Activated naive CD4-positive, alpha-beta T cell treated with anti-CD3 and anti-CD28 coated beads for 36 hours (primary cell): ENCODE measurements at regions not wholly inside any gene's neighbourhood (a gene's known extent, or its start where the extent isn't known, plus 50 kb on each side); places are given as distances from the start of the nearest gene placed in this dataset.
"Not testable (repeated sequence)": the region's sequence is repeated elsewhere in the genome, so short reads cannot be mapped to it uniquely, and the experiment has no call there.

Experiments
- CTCF ChIA-PET: fragments of 350-600 bp; sonication (Branson Sonifier 250); formaldehyde crosslinking; loops from one replicate; lab custom pipeline; 2021; ENCODE audit warnings: antibody characterized with exemption; lab: Charles Lee
- DNase-seq: peaks from one replicate; pipeline ENCODE4 v3.0.0-alpha.2; 2020
- H3K27ac Mint-ChIP-seq: one replicate; pipeline ENCODE4 v1.8.0; 2021; ENCODE audit warnings: mild to moderate bottlenecking, mixed read lengths
- H3K27me3 Mint-ChIP-seq: one replicate; pipeline ENCODE4 v1.8.0; 2021; ENCODE audit warnings: low read depth, mixed read lengths
- H3K36me3 Mint-ChIP-seq: one replicate; pipeline ENCODE4 v1.8.0; 2021; ENCODE audit warnings: low read depth, mixed read lengths
- H3K4me1 Mint-ChIP-seq: one replicate; pipeline ENCODE4 v1.8.0; 2021; ENCODE audit warnings: low read depth, mixed read lengths
- H3K4me3 Mint-ChIP-seq: one replicate; pipeline ENCODE4 v1.8.0; 2021; ENCODE audit warnings: mild to moderate bottlenecking, moderate library complexity, mixed read lengths
- H3K9me3 Mint-ChIP-seq: one replicate; pipeline ENCODE4 v1.8.0; 2021; ENCODE audit warnings: mixed read lengths
- intact Hi-C: fragments of 100-400 bp; cut with micrococcal nuclease; formaldehyde crosslinking; loops from one replicate; pipeline ENCODE4 v1.15.1; 2023

DNA sequence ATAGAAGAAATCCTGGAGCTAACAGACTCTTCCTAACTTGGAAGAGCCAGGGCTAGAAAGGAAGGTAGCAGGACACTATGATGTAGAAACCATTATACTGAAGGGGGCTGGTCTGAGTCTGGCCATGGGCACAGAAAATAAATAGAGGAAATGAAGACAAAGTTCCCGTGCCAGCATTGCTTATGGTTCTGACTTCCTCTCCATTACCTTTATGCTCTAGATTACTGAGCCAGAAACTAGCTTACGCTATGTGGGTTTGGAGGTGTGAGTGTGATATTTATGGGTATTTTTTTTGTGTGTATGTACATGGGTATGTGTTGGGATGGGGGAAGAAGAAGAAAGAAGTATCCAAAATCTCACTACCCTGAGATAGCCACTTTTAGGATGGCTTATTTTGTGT, 148.3 kb downstream of the GLUD2 start:
- Mint-ChIP-seq H3K36me3 (no peaks in the 10 kb centered on the region), H3K4me3 (no peak overlapping the region), H3K9me3 (no peaks in the 10 kb centered on the region), H3K4me1 (no peaks in the 10 kb centered on the region), H3K27me3 (no peaks in the 10 kb centered on the region), H3K27ac (no peak overlapping the region)
- no peak for DNase-seq
- intact Hi-C loops, result no loop called here
- CTCF ChIA-PET, result no interaction called here

DNA sequence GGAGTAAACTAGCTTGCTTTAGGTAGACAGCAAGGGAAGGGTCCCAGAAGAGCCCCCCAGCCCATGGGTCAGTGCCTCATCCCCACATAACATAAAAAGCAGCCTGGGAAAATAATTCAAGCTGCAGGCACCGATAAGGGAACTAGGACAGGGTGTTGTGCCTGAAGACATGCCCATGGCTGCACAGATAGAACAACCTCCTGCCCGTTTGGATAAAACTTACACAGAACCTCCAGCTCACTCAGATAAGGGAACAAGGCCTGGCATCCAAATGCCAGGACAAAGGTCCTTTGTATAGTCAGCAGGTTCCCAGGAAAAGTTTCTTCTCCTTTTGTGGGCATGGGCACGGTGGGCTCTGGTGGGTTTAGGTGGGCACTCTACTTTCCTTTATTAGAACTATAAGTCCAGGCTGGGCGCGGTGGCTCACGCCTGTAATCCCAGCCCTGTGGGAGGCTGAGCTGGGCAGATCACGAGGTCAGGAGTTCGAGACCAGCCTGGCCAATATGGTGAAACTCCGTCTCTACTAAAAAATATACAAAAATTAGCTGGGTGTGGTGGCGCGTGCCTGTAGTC, 149.5 kb downstream of the GLUD2 start:
- H3K27ac Mint-ChIP-seq, CTCF ChIA-PET, H3K4me1 Mint-ChIP-seq, DNase-seq, H3K4me3 Mint-ChIP-seq, H3K36me3 Mint-ChIP-seq, intact Hi-C loops, H3K9me3 Mint-ChIP-seq, H3K27me3 Mint-ChIP-seq: not testable (repeated sequence)

GRCh38 chrX:121208563-121208962, 161.2 kb downstream of the GLUD2 start:
- no peaks in the 10 kb centered on the region for H3K36me3 Mint-ChIP-seq
- H3K4me1 Mint-ChIP-seq, result no peaks in the 10 kb centered on the region
- H3K27ac Mint-ChIP-seq, result no peak overlapping the region
- H3K4me3 Mint-ChIP-seq, result no peak overlapping the region
- intact Hi-C loops, result no loop called here
- CTCF ChIA-PET, result no interaction called here
- no peaks in the 10 kb centered on the region for H3K27me3 Mint-ChIP-seq
- no peaks in the 10 kb centered on the region for H3K9me3 Mint-ChIP-seq
- no peak for DNase-seq

DNA sequence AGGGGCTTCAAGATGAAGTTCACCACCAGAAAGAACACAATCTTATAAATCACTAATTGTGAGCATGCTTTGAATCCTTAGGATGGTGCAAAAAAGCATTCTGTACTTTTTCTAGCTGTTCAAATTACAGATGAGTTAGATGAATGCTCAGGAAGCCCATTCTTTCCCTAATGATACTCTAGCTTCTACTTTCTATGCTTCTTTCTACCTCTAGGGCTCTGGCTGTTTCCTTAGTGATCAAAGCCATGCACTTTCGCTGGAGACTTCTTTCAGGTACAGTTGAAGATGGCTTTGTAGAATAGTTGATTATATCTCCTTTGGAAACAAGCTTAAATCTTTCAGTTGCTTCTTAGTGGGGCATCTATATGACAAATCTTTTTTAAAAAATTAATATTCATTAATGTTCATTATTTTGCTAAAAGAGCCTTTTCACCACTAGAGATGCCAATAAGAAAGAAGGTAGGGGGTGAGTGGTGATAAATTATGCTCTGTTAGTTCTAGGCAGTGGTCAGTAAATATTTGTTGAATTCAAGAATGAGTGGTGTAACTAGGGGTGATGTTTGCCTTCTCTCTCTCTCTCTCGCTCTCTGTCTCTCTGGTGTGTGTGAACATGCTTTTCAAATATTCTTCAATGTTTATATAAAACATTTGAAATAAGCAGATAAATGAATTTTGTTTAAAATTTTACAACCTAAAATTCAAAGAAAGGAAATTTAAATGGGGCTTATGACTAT, 169.4 kb downstream of the GLUD2 start:
- Mint-ChIP-seq H3K4me3 (no peak overlapping the region), H3K4me1 (no peaks in the 10 kb centered on the region), H3K27me3 (no peaks in the 10 kb centered on the region), H3K36me3 (no peaks in the 10 kb centered on the region), H3K9me3 (no peaks in the 10 kb centered on the region), H3K27ac (no peak overlapping the region)
- CTCF ChIA-PET, result interaction anchor here (0.6 kb wide), 1 partner anchor 14 kb away, joined by 3 read pairs; no protein-coding TSS in a partner anchor
- intact Hi-C loops, result no loop called here
- no peak for DNase-seq

- no peak for DNase-seq
- Mint-ChIP-seq H3K36me3 (no peaks in the 10 kb centered on the region), H3K4me1 (no peaks in the 10 kb centered on the region), H3K4me3 (no peak overlapping the region), H3K27ac (no peak overlapping the region), H3K9me3 (no peaks in the 10 kb centered on the region), H3K27me3 (no peaks in the 10 kb centered on the region)
- CTCF ChIA-PET, result no interaction called here
- intact Hi-C loops, result no loop called here
Measured at GRCh38 chrX:121221322-121221977, 174.0 kb downstream of the GLUD2 start.

GRCh38 chrX:121227888-121228287, 180.5 kb downstream of the GLUD2 start:
- no peak overlapping the region for H3K27ac Mint-ChIP-seq
- intact Hi-C loops, result no loop called here
- no peak for DNase-seq
- H3K9me3 Mint-ChIP-seq, result no peaks in the 10 kb centered on the region
- H3K4me3 Mint-ChIP-seq, result no peak overlapping the region
- CTCF ChIA-PET, result no interaction called here
- no peaks in the 10 kb centered on the region for H3K36me3 Mint-ChIP-seq
- H3K27me3 Mint-ChIP-seq, result no peaks in the 10 kb centered on the region
- H3K4me1 Mint-ChIP-seq, result no peaks in the 10 kb centered on the region

DNA sequence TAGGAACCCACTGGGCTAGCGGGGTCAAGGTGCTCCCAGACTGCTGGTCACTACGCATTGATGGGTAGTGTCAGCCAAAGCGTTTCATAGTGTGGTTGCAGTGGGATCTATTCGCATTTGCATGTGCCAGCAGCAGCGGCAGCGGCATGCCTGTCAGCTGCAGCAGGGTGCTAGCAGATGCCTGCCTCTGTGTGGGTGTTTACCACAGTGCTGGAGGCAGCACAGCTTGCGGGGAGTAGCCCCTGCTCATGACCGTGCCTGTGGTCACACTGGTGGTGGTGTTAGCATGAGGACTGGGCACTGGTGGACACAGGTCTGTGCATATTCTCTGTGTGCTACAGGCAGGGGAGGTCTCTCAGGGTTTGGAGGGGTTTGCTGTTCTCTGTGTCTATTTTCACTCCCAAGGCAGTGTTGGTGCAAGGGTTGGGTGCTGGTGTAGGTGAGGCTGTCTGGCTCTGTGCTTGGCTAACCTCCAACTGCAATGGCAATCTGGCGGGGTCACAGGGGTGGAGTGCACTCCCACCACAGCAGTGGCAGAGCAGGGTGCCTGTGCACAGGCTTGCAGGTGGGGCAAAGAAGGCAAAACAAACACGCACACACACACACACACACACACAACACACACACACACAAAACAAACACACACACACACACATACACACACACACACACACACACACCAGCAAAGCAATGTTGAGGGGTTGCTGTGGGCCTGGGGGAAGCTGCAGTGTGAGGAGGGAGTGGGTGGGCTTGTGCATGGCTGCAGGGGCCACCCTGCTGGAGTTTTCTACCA, 184.4 kb downstream of the GLUD2 start:
- no peaks in the 10 kb centered on the region for H3K36me3 Mint-ChIP-seq
- H3K4me3 Mint-ChIP-seq, result no peak overlapping the region
- CTCF ChIA-PET, result interaction anchor here (0.6 kb wide), 1 partner anchor 82 kb away, joined by 3 read pairs; no protein-coding TSS in a partner anchor
- H3K4me1 Mint-ChIP-seq, result no peaks in the 10 kb centered on the region
- DNase-seq, result no peak
- intact Hi-C loops, result no loop called here
- no peaks in the 10 kb centered on the region for H3K27me3 Mint-ChIP-seq
- H3K9me3 Mint-ChIP-seq, result no peaks in the 10 kb centered on the region
- H3K27ac Mint-ChIP-seq, result no peak overlapping the region

- no peaks in the 10 kb centered on the region for H3K36me3 Mint-ChIP-seq
- CTCF ChIA-PET, result no interaction called here
- H3K27me3 Mint-ChIP-seq, result no peaks in the 10 kb centered on the region
- no peak for DNase-seq
- H3K9me3 Mint-ChIP-seq, result no peaks in the 10 kb centered on the region
- intact Hi-C loops, result no loop called here
- H3K27ac Mint-ChIP-seq, result no peak overlapping the region
- no peak overlapping the region for H3K4me3 Mint-ChIP-seq
- H3K4me1 Mint-ChIP-seq, result no peaks in the 10 kb centered on the region
Measured at GRCh38 chrX:121236040-121236439, 188.6 kb downstream of the GLUD2 start.

GRCh38 chrX:121238093-121238492, 190.7 kb downstream of the GLUD2 start:
- no peak overlapping the region for H3K27ac Mint-ChIP-seq
- no peaks in the 10 kb centered on the region for H3K9me3 Mint-ChIP-seq
- no peaks in the 10 kb centered on the region for H3K27me3 Mint-ChIP-seq
- CTCF ChIA-PET, result no interaction called here
- H3K4me1 Mint-ChIP-seq, result no peaks in the 10 kb centered on the region
- no peak overlapping the region for H3K4me3 Mint-ChIP-seq
- no peak for DNase-seq
- intact Hi-C loops, result no loop called here
- H3K36me3 Mint-ChIP-seq, result no peaks in the 10 kb centered on the region

GRCh38 chrX:121244511-121244910, 197.1 kb downstream of the GLUD2 start:
- H3K9me3 Mint-ChIP-seq, result no peaks in the 10 kb centered on the region
- H3K27ac Mint-ChIP-seq, result no peak overlapping the region
- intact Hi-C loops, result no loop called here
- no peaks in the 10 kb centered on the region for H3K27me3 Mint-ChIP-seq
- H3K4me3 Mint-ChIP-seq, result no peak overlapping the region
- no peak for DNase-seq
- CTCF ChIA-PET, result no interaction called here
- no peaks in the 10 kb centered on the region for H3K4me1 Mint-ChIP-seq
- no peaks in the 10 kb centered on the region for H3K36me3 Mint-ChIP-seq

GRCh38 chrX:121245763-121246162, 198.4 kb downstream of the GLUD2 start:
- CTCF ChIA-PET, result no interaction called here
- intact Hi-C loops, result no loop called here
- Mint-ChIP-seq H3K4me1 (no peaks in the 10 kb centered on the region), H3K27ac (no peak overlapping the region), H3K9me3 (no peaks in the 10 kb centered on the region), H3K36me3 (no peaks in the 10 kb centered on the region), H3K27me3 (no peaks in the 10 kb centered on the region), H3K4me3 (no peak overlapping the region)
- DNase-seq, result no peak

DNA sequence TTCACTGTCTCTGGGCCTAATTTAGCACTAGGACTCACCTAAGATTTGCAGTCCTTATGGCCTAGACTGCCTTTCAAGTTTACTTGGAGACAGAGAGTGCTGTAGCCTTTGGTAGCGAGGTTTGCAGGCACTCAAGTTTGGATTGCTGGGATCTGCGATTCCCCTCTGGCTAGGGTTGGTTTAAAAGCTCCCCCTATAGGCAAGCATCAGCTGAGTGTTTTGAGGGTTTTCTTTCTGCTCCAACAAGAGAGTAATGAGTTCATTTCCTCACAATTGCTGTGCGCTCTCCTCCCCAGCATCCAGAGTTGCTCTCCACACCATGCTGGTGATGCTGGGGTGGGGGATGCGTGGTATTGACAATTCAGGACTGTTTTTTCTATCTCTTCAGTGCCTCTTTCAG, 206.9 kb downstream of the GLUD2 start:
- no peak overlapping the region for H3K27ac Mint-ChIP-seq
- peaks cover 1% of the 10 kb centered on the region for H3K9me3 Mint-ChIP-seq
- DNase-seq, result no peak
- H3K36me3 Mint-ChIP-seq, result no peaks in the 10 kb centered on the region
- H3K27me3 Mint-ChIP-seq, result peaks cover 2% of the 10 kb centered on the region
- peaks cover 17% of the 10 kb centered on the region for H3K4me1 Mint-ChIP-seq
- no peak overlapping the region for H3K4me3 Mint-ChIP-seq
- intact Hi-C loops, result no loop called here
- CTCF ChIA-PET, result no interaction called here
